Body of pancreas (tissue), 4 donors: ENCODE measurements at regions not wholly inside any gene's neighbourhood (a gene's known extent, or its start where the extent isn't known, plus 50 kb on each side); places are given as distances from the start of the nearest gene placed in this dataset.

Experiments
- CTCF ChIP-seq, 7 experiments: fragments of 450-650 bp in 4 of 7; fragments of 200-600 bp in 3 of 7; sonication (generic) in 3 of 7; IDR thresholded peaks; one replicate each; pipeline ENCODE4 v1.5.1; 2016 to 2019; ENCODE audit warnings: antibody characterized with exemption in 7 of 7
- POLR2A ChIP-seq, 3 donors: fragments of 450-650 bp; IDR thresholded peaks; one replicate each; pipeline ENCODE4 v1.6.1; 2016; ENCODE audit warnings: antibody characterized with exemption in 3 of 3, mild to moderate bottlenecking in 2 of 3

DNA sequence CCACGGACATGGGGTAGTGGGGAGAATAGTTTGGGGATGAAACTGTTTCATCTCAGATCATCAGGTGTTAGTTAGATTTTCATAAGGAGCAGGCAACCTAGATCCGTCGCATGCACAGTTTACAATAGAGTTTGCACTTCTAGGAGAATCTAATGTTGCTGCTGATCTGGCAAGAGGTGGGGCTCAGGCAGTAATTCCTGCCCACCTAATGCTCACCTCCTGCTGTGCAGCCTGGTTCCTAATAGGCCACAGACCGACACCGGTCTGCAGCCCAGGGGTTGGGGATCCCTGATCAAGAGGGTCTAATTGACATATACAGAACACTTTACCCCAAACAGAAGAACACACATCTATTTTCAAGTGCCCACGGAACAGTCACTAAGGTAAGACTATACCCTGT is 275.1 kb downstream of the PTPRU start:
- TF ChIP-seq CTCF (IDR thresholded peaks at IDR 0.05) (no peak), POLR2A (IDR thresholded peaks at IDR 0.05) (no peak)
